ENCODE measurements at regions not wholly inside any gene's neighbourhood (a gene's known extent, or its start where the extent isn't known, plus 50 kb on each side); places are given as distances from the start of the nearest gene placed in this dataset.

DNA sequence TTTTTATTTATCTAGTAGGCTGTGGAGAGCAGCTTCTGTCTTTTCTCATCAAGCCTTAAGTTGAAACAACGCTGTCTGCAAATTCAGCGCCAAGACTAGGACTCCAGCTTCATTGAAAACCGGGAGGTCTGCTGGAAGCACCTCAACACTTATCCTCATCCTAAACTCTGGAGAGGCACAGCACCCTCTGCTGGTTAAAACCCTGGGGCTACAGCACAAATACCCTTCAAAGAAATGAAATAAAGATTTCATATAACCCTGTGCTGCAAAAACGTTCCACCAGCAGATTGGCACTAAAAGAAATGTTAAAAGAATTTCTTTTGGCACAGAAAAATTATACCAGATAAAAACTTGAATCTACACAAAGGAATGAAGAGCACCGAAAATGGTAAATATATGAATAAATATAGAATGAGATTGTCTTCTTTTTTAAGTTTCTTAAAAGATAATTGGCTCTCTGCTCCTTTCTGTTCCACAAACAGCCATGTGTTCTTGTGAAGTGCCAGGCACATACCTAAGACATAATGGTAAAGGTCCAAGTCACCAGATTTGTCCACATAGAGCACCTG, 227.7 kb upstream of the SAMSN1 start (continued):
- TF ChIP-seq, protein P1, sequence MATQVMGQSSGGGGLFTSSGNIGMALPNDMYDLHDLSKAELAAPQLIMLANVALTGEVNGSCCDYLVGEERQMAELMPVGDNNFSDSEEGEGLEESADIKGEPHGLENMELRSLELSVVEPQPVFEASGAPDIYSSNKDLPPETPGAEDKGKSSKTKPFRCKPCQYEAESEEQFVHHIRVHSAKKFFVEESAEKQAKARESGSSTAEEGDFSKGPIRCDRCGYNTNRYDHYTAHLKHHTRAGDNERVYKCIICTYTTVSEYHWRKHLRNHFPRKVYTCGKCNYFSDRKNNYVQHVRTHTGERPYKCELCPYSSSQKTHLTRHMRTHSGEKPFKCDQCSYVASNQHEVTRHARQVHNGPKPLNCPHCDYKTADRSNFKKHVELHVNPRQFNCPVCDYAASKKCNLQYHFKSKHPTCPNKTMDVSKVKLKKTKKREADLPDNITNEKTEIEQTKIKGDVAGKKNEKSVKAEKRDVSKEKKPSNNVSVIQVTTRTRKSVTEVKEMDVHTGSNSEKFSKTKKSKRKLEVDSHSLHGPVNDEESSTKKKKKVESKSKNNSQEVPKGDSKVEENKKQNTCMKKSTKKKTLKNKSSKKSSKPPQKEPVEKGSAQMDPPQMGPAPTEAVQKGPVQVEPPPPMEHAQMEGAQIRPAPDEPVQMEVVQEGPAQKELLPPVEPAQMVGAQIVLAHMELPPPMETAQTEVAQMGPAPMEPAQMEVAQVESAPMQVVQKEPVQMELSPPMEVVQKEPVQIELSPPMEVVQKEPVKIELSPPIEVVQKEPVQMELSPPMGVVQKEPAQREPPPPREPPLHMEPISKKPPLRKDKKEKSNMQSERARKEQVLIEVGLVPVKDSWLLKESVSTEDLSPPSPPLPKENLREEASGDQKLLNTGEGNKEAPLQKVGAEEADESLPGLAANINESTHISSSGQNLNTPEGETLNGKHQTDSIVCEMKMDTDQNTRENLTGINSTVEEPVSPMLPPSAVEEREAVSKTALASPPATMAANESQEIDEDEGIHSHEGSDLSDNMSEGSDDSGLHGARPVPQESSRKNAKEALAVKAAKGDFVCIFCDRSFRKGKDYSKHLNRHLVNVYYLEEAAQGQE (IDR thresholded peaks at IDR 0.05; ENCODE audit: borderline replicate concordance): peak; percentile 89; the same call in 1 of the 2 replicates
- TF ChIP-seq, protein P1 (CRISPR knock-in tag; IDR thresholded peaks at IDR 0.05; ENCODE audit: low read depth): no peak
- TF ChIP-seq NR3C1 (CRISPR knock-in tag; IDR thresholded peaks at IDR 0.05): no peak
- TF ChIP-seq, protein P2, sequence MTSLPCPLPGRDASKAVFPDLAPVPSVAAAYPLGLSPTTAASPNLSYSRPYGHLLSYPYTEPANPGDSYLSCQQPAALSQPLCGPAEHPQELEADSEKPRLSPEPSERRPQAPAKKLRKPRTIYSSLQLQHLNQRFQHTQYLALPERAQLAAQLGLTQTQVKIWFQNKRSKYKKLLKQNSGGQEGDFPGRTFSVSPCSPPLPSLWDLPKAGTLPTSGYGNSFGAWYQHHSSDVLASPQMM (CRISPR knock-in tag; IDR thresholded peaks at IDR 0.05): no peak
- TF ChIP-seq, protein P3, sequence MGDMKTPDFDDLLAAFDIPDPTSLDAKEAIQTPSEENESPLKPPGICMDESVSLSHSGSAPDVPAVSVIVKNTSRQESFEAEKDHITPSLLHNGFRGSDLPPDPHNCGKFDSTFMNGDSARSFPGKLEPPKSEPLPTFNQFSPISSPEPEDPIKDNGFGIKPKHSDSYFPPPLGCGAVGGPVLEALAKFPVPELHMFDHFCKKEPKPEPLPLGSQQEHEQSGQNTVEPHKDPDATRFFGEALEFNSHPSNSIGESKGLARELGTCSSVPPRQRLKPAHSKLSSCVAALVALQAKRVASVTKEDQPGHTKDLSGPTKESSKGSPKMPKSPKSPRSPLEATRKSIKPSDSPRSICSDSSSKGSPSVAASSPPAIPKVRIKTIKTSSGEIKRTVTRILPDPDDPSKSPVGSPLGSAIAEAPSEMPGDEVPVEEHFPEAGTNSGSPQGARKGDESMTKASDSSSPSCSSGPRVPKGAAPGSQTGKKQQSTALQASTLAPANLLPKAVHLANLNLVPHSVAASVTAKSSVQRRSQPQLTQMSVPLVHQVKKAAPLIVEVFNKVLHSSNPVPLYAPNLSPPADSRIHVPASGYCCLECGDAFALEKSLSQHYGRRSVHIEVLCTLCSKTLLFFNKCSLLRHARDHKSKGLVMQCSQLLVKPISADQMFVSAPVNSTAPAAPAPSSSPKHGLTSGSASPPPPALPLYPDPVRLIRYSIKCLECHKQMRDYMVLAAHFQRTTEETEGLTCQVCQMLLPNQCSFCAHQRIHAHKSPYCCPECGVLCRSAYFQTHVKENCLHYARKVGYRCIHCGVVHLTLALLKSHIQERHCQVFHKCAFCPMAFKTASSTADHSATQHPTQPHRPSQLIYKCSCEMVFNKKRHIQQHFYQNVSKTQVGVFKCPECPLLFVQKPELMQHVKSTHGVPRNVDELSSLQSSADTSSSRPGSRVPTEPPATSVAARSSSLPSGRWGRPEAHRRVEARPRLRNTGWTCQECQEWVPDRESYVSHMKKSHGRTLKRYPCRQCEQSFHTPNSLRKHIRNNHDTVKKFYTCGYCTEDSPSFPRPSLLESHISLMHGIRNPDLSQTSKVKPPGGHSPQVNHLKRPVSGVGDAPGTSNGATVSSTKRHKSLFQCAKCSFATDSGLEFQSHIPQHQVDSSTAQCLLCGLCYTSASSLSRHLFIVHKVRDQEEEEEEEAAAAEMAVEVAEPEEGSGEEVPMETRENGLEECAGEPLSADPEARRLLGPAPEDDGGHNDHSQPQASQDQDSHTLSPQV (IDR thresholded peaks at IDR 0.05): 0 out of 2 replicates have a peak, but pooled peaks have one; percentile 31
- TF ChIP-seq RCOR1 (IDR thresholded peaks at IDR 0.05; ENCODE audit: borderline replicate concordance in 1 of 2, low read depth in 2 of 2, low read length in 2 of 2): peak in 1 of 2 experiments; percentile 44; a peak in 1 of 4 replicates
- no peak for TF ChIP-seq PCBP2 (IDR thresholded peaks at IDR 0.05; ENCODE audit: low read depth, low read length, poor library complexity, severe bottlenecking)
- no peak for TF ChIP-seq POU5F1 (IDR thresholded peaks at IDR 0.05; ENCODE audit: borderline replicate concordance, low read depth, low read length, partially characterized antibody)
- peak; percentile 88 for TF ChIP-seq SMC3 (conservative IDR thresholded peaks at IDR 0.05; ENCODE audit: insufficient read depth, low read depth, low read length)
- TF ChIP-seq ZNF408 (CRISPR knock-in tag; IDR thresholded peaks at IDR 0.05; ENCODE audit: low read depth): no peak
- TF ChIP-seq JUNB (CRISPR knock-in tag; conservative IDR thresholded peaks at IDR 0.05): no peak
- TF ChIP-seq ZNF174 (CRISPR knock-in tag; IDR thresholded peaks at IDR 0.05): no peak
- TF ChIP-seq JUND (IDR thresholded peaks at IDR 0.05; ENCODE audit: borderline replicate concordance, low read depth, low read length): peak; percentile 42
- no peak; the same call in 2 of the 3 replicates for TF ChIP-seq JUND (tag; IDR thresholded peaks at IDR 0.05; ENCODE audit: borderline replicate concordance, low read depth, low read length)

Measured in K562 (cell line).